Activated T-helper 17 cell treated with anti-CD3 and anti-CD28 coated beads, Interleukin-2, amount 50 U/mL, for 72 hours (primary cell): ENCODE measurements at regions not wholly inside any gene's neighbourhood (a gene's known extent, or its start where the extent isn't known, plus 50 kb on each side); places are given as distances from the start of the nearest gene placed in this dataset.
"Not testable (repeated sequence)": the region's sequence is repeated elsewhere in the genome, so short reads cannot be mapped to it uniquely, and the experiment has no call there.

Experiments used
- ATAC-seq: fragments of 150-1000 bp; cut with Tn5 transposase; replicated peaks from 2 replicates; pipeline ENCODE4 v1.10.0; 2021; ENCODE audit warnings: mild to moderate bottlenecking, moderate library complexity
- H3K27ac Mint-ChIP-seq: one replicate; pipeline ENCODE4 v1.8.0; 2022; ENCODE audit warnings: mixed read lengths
- H3K27me3 Mint-ChIP-seq: one replicate; pipeline ENCODE4 v1.8.0; 2022; ENCODE audit warnings: mixed read lengths
- H3K36me3 Mint-ChIP-seq: one replicate; pipeline ENCODE4 v1.8.0; 2022; ENCODE audit warnings: low read depth, mild to moderate bottlenecking, mixed read lengths
- H3K4me1 Mint-ChIP-seq: one replicate; pipeline ENCODE4 v1.8.0; 2022; ENCODE audit warnings: mixed read lengths
- H3K4me3 Mint-ChIP-seq: one replicate; pipeline ENCODE4 v1.8.0; 2022; ENCODE audit warnings: mild to moderate bottlenecking, mixed read lengths
- H3K9me3 Mint-ChIP-seq: one replicate; pipeline ENCODE4 v1.8.0; 2022; ENCODE audit warnings: mixed read lengths

GRCh38 chr7:57740126-57740525, 290.1 kb downstream of the ZNF716 start:
- H3K4me3 Mint-ChIP-seq, H3K36me3 Mint-ChIP-seq, ATAC-seq, H3K4me1 Mint-ChIP-seq, H3K27ac Mint-ChIP-seq, H3K27me3 Mint-ChIP-seq: not testable (repeated sequence)
- peaks cover 12% of the 10 kb centered on the region for H3K9me3 Mint-ChIP-seq

- Mint-ChIP-seq H3K4me1 (peaks cover 4% of the 10 kb centered on the region), H3K27ac (no peak overlapping the region), H3K9me3 (peaks cover 21% of the 10 kb centered on the region), H3K4me3 (no peak overlapping the region), H3K27me3 (no peaks in the 10 kb centered on the region), H3K36me3 (no peaks in the 10 kb centered on the region)
- ATAC-seq: no peak
Observed at GRCh38 chr7:57769131-57769530, 319.2 kb downstream of the ZNF716 start.

- H3K4me1 Mint-ChIP-seq: peaks cover 4% of the 10 kb centered on the region
- H3K36me3 Mint-ChIP-seq: no peaks in the 10 kb centered on the region
- no peaks in the 10 kb centered on the region for H3K27me3 Mint-ChIP-seq
- no peak overlapping the region for H3K4me3 Mint-ChIP-seq
- H3K9me3 Mint-ChIP-seq: peaks cover 22% of the 10 kb centered on the region
- no peak overlapping the region for H3K27ac Mint-ChIP-seq
- no peak for ATAC-seq
Observed at GRCh38 chr7:57769958-57770357, 320.0 kb downstream of the ZNF716 start.

- Mint-ChIP-seq H3K36me3 (no peaks in the 10 kb centered on the region), H3K9me3 (peaks cover 27% of the 10 kb centered on the region), H3K4me3 (no peak overlapping the region), H3K27ac (no peak overlapping the region), H3K4me1 (peaks cover 4% of the 10 kb centered on the region), H3K27me3 (no peaks in the 10 kb centered on the region)
- no peak for ATAC-seq
Observed at GRCh38 chr7:57772126-57772924, 322.3 kb downstream of the ZNF716 start.

DNA sequence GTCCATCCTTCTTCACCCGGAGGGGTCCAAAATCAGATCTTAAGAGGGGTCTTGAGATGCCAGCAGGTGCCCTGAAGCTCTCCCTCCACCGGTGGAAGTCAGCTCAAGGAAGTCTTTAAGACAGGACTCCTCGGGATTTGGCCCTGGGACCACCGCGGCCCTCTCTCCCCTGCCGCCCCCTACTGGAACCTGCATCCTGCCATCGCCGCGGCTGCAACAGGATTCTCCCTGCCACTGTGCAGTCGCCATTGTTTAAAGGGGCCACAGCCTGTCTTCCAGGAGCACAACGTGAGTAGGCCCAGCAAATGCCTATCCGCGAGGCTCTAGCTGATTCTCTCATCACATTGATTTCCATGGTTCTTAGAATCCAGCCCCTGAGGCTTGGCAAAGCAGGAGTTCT, 324.3 kb downstream of the ZNF716 start:
- H3K27ac Mint-ChIP-seq: no peak overlapping the region
- no peaks in the 10 kb centered on the region for H3K36me3 Mint-ChIP-seq
- H3K4me3 Mint-ChIP-seq: no peak overlapping the region
- H3K27me3 Mint-ChIP-seq: no peaks in the 10 kb centered on the region
- H3K9me3 Mint-ChIP-seq: peaks cover 28% of the 10 kb centered on the region
- no peak for ATAC-seq
- H3K4me1 Mint-ChIP-seq: peaks cover 4% of the 10 kb centered on the region

DNA sequence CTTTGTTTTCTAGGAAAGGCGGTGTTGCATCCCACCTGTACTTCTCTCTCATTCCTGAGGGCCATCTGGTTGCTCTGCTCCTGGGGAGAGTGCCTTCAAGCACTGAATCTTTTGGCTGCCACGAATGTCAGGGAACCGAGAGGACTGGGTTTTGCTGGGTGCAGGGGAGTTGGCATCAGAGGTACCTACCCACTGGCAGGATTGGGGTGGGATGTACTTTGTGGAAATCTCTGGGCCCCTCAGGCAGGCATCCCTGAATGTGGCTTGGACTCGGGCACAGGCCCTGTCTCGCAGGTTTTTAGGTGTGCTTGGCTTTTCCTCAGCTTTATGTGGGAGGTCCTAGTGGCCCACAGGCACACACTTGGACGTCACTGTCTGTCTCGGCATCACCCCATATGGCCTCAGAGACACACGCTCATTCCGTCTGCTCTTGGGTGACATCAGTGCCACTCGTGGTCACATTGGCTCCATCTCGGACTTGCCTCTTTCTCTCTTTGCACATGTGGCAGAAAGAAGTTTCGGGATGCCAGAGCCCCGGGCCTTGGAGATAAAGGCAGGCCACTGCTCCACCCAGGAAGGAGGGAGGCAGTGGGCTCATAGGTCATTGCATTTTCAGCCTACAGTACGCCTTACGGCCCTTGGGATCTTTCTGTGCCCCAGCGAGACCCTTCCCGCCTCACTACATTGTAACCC, 325.6 kb downstream of the ZNF716 start:
- no peaks in the 10 kb centered on the region for H3K27me3 Mint-ChIP-seq
- no peak overlapping the region for H3K4me3 Mint-ChIP-seq
- H3K9me3 Mint-ChIP-seq: peaks cover 27% of the 10 kb centered on the region
- H3K36me3 Mint-ChIP-seq: no peaks in the 10 kb centered on the region
- no peak overlapping the region for H3K27ac Mint-ChIP-seq
- no peak for ATAC-seq
- peaks cover 3% of the 10 kb centered on the region for H3K4me1 Mint-ChIP-seq

- peaks cover 22% of the 10 kb centered on the region for H3K9me3 Mint-ChIP-seq
- H3K36me3 Mint-ChIP-seq, H3K4me1 Mint-ChIP-seq, ATAC-seq, H3K4me3 Mint-ChIP-seq, H3K27ac Mint-ChIP-seq, H3K27me3 Mint-ChIP-seq: not testable (repeated sequence)
Observed at GRCh38 chr7:57776136-57776856, 326.3 kb downstream of the ZNF716 start.

- no peak overlapping the region for H3K4me3 Mint-ChIP-seq
- H3K36me3 Mint-ChIP-seq: no peaks in the 10 kb centered on the region
- no peaks in the 10 kb centered on the region for H3K4me1 Mint-ChIP-seq
- no peaks in the 10 kb centered on the region for H3K27me3 Mint-ChIP-seq
- no peak overlapping the region for H3K27ac Mint-ChIP-seq
- no peak for ATAC-seq
- peaks cover 3% of the 10 kb centered on the region for H3K9me3 Mint-ChIP-seq
Observed at GRCh38 chr7:57789130-57789529, 339.2 kb downstream of the ZNF716 start.

GRCh38 chr7:57819491-57819981, 369.6 kb downstream of the ZNF716 start:
- no peak overlapping the region for H3K4me3 Mint-ChIP-seq
- peaks cover 3% of the 10 kb centered on the region for H3K27me3 Mint-ChIP-seq
- no peaks in the 10 kb centered on the region for H3K36me3 Mint-ChIP-seq
- ATAC-seq: no peak
- H3K9me3 Mint-ChIP-seq: peaks cover 22% of the 10 kb centered on the region
- H3K4me1 Mint-ChIP-seq: no peaks in the 10 kb centered on the region
- H3K27ac Mint-ChIP-seq: no peak overlapping the region

DNA sequence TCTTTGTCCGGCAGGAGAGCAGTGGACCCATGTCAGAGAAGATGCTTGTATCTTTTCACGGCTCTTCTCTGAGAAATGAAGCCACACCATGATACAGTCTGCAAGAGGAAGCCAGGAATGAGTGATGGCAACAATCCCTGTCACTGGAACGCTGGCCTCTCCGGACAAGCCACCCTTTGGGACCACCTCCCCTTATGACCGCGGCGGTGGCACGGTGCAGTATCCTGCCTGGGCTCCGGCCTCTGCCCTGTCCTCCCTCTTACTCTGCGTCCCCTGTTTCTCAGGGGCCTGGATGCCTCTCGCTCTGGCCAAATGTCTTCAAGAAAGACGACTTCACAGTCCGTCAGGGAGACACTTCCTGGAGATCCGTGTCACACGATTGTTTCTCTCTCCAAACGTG, 370.5 kb downstream of the ZNF716 start:
- H3K36me3 Mint-ChIP-seq: no peaks in the 10 kb centered on the region
- no peak overlapping the region for H3K4me3 Mint-ChIP-seq
- no peak for ATAC-seq
- peaks cover 3% of the 10 kb centered on the region for H3K27me3 Mint-ChIP-seq
- peaks cover 25% of the 10 kb centered on the region for H3K9me3 Mint-ChIP-seq
- no peaks in the 10 kb centered on the region for H3K4me1 Mint-ChIP-seq
- H3K27ac Mint-ChIP-seq: no peak overlapping the region

DNA sequence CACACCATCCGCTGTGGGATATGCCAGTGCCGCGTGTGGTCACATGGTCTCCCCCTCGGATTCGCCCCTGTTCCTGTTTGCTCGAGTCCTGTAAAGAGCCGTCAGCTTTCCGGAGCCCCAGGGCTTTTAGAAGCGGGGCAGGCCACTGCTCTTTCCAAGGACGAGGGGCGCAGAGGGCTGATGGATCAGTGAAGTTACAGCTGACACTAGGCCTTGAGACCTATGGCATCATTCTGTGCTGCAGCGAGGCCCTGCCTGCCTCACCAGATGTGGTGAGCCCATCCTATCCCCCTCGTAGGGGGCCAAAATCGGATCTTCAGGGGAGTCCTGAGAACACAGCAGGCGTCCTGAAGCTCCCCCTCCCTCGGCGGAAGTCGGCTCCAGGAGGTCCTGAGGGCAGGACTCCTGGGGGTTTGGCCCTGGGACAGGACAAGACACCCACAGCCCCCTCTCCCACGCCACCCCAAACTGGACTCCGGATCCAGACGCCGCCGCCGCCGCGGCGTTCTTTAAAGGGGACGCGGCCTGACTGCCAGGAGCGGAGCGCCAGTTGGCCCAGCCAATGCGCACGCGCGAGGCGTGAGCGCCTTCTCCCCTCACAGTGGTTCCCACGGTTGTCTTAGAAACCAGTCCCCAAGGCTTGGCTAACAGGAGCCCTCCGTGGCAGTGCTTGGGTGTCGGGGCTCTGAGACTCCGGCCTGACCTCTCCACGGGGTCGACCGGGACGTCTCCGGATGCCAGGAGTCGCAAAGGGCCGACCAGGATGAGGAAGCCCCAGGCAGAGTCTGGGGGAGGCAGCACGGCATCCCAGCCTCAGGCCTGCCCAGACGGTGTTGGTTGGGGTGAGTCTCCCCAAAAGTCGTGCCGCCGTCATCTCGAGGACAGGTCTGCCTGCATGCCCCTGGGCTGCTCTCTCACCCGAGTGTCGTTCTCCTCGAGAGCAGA, 371.7 kb downstream of the ZNF716 start:
- H3K4me1 Mint-ChIP-seq: no peaks in the 10 kb centered on the region
- no peaks in the 10 kb centered on the region for H3K36me3 Mint-ChIP-seq
- ATAC-seq: no peak
- H3K27ac Mint-ChIP-seq: no peak overlapping the region
- H3K9me3 Mint-ChIP-seq: peaks cover 25% of the 10 kb centered on the region
- peaks cover 3% of the 10 kb centered on the region for H3K27me3 Mint-ChIP-seq
- H3K4me3 Mint-ChIP-seq: no peak overlapping the region

GRCh38 chr7:57826548-57826947, 376.6 kb downstream of the ZNF716 start:
- not testable (repeated sequence) for ATAC-seq, H3K27me3 Mint-ChIP-seq, H3K27ac Mint-ChIP-seq, H3K4me3 Mint-ChIP-seq, H3K4me1 Mint-ChIP-seq, H3K36me3 Mint-ChIP-seq
- peaks cover 12% of the 10 kb centered on the region for H3K9me3 Mint-ChIP-seq

GRCh38 chr7:57835161-57835560, 385.2 kb downstream of the ZNF716 start:
- not testable (repeated sequence) for H3K27me3 Mint-ChIP-seq, ATAC-seq, H3K27ac Mint-ChIP-seq, H3K9me3 Mint-ChIP-seq, H3K4me1 Mint-ChIP-seq, H3K4me3 Mint-ChIP-seq, H3K36me3 Mint-ChIP-seq

GRCh38 chr7:57839152-57839551, 389.2 kb downstream of the ZNF716 start:
- not testable (repeated sequence) for H3K27me3 Mint-ChIP-seq, H3K4me1 Mint-ChIP-seq, H3K36me3 Mint-ChIP-seq, H3K4me3 Mint-ChIP-seq, H3K9me3 Mint-ChIP-seq, ATAC-seq, H3K27ac Mint-ChIP-seq
